ENCODE measurements at regions not wholly inside any gene's neighbourhood (a gene's known extent, or its start where the extent isn't known, plus 50 kb on each side); places are given as distances from the start of the nearest gene placed in this dataset.

DNA sequence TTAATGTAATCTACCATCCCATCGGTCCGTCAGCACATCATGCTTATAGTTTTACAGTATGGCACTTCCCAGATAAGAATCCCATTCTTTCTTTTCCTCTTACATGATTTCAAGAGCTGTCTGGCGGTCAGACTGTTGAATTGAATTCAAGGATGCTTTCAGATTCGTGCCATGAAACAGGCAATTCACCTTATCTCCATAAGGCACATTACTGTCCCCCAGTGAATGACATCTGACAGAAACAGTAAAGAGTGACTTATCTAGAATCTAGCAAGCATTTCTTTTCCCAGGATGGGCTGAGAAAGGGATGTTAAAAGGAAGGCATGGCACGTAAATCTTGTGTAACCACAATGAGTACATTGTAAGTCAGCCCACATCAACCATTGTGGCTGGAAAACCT lies 61.1 kb upstream of the SEM1 start:
- POLR2A ChIA-PET (ENCODE audit: low non-redundant PET): no interaction called here
- Histone ChIP-seq H3K9me3 (ENCODE audit: low read depth, low read length, poor library complexity, severe bottlenecking) (no peaks in the 10 kb centered on the region), H3K27ac (ENCODE audit: low read depth, low read length, poor library complexity, severe bottlenecking) (no peak overlapping the region), H3K4me1 (ENCODE audit: insufficient read depth, low read length, poor library complexity, severe bottlenecking) (no peaks in the 10 kb centered on the region), H3K4me3 (ENCODE audit: low read depth, low read length, poor library complexity, severe bottlenecking) (no peak overlapping the region), H3K27me3 (replicated peaks; ENCODE audit: insufficient read depth, low read depth, low read length, poor library complexity) (no peaks in the 10 kb centered on the region), H3K36me3 (ENCODE audit: insufficient read depth, low read length, poor library complexity, severe bottlenecking) (no peaks in the 10 kb centered on the region)
- CTCF ChIA-PET: no interaction called here
- BruUV-seq (replicated peaks): no TSS peak
- no peak for DNase-seq (ENCODE audit: low spot score)
- intact Hi-C loops (cut with micrococcal nuclease; ENCODE audit: unreplicated experiment): no loop called here
- no peak for TF ChIP-seq EZH2 (IDR thresholded peaks at IDR 0.05; ENCODE audit: borderline replicate concordance, low read depth, low read length, poor library complexity, severe bottlenecking)
- TF ChIP-seq, protein P1, sequence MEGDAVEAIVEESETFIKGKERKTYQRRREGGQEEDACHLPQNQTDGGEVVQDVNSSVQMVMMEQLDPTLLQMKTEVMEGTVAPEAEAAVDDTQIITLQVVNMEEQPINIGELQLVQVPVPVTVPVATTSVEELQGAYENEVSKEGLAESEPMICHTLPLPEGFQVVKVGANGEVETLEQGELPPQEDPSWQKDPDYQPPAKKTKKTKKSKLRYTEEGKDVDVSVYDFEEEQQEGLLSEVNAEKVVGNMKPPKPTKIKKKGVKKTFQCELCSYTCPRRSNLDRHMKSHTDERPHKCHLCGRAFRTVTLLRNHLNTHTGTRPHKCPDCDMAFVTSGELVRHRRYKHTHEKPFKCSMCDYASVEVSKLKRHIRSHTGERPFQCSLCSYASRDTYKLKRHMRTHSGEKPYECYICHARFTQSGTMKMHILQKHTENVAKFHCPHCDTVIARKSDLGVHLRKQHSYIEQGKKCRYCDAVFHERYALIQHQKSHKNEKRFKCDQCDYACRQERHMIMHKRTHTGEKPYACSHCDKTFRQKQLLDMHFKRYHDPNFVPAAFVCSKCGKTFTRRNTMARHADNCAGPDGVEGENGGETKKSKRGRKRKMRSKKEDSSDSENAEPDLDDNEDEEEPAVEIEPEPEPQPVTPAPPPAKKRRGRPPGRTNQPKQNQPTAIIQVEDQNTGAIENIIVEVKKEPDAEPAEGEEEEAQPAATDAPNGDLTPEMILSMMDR (conservative IDR thresholded peaks at IDR 0.05; ENCODE audit: low read depth, low read length): no peak

DNA sequence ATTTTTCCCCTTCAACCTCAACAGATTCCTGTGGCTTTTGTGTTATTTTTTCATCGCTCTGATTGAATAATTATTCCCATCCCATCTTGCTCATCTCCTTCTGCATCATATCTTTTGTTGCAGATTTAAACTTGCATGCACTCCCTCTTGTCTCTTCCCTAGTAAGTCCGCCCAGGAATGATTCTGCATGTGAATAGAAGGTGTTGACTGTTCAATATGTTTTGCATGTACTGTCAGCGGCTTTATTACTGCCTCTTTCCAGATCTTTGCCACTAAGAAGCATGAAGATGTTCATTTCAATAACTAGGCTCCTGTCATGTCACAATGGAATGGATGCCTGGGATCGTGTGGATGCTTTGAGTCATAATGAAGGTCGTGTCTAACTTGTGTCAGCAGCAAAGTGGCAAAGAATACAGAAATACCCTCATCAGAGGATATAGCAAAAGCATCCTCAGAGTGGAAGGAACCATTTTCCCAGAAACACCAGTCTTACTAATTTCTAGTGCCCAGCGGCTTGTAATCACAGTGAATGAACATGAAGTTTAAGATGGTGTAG lies 62.6 kb upstream of the SEM1 start:
- no peaks in the 10 kb centered on the region for H3K9me3 ChIP-seq (ENCODE audit: low read depth, low read length, poor library complexity, severe bottlenecking)
- H3K4me3 ChIP-seq (ENCODE audit: low read depth, low read length, poor library complexity, severe bottlenecking): no peak overlapping the region
- intact Hi-C loops (cut with micrococcal nuclease; ENCODE audit: unreplicated experiment): no loop called here
- no peak for TF ChIP-seq EZH2 (IDR thresholded peaks at IDR 0.05; ENCODE audit: borderline replicate concordance, low read depth, low read length, poor library complexity, severe bottlenecking)
- TF ChIP-seq, protein P1 (conservative IDR thresholded peaks at IDR 0.05; ENCODE audit: low read depth, low read length): no peak
- ChIA-PET CTCF (no interaction called here), POLR2A (ENCODE audit: low non-redundant PET) (no interaction called here)
- no TSS peak for BruUV-seq (replicated peaks)
- DNase-seq (ENCODE audit: low spot score): no peak
- no peaks in the 10 kb centered on the region for H3K27me3 ChIP-seq (replicated peaks; ENCODE audit: insufficient read depth, low read depth, low read length, poor library complexity)
- H3K4me1 ChIP-seq (ENCODE audit: insufficient read depth, low read length, poor library complexity, severe bottlenecking): no peaks in the 10 kb centered on the region
- no peak overlapping the region for H3K27ac ChIP-seq (ENCODE audit: low read depth, low read length, poor library complexity, severe bottlenecking)
- H3K36me3 ChIP-seq (ENCODE audit: insufficient read depth, low read length, poor library complexity, severe bottlenecking): no peaks in the 10 kb centered on the region

DNA sequence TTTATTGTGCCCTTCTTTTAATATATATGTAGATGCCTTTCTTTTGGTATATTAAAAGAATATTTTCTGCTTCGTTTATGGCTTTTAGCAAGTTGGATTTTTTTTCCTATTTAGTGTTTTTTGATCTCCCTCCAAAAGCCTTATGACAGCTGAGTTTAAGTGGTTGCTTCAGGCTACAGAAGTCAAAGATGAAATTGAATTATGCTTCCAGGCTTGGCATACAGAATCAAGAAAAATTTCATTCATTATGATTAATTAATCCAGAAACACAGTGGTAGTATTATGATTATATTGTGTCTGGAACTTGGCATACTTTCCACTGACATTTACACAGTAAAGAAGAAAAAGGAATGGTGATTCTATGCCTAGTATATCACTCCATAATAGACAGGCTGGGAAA lies 63.8 kb upstream of the SEM1 start:
- DNase-seq (ENCODE audit: low spot score): no peak
- TF ChIP-seq EZH2 (IDR thresholded peaks at IDR 0.05; ENCODE audit: borderline replicate concordance, low read depth, low read length, poor library complexity, severe bottlenecking): no peak
- TF ChIP-seq, protein P1 (conservative IDR thresholded peaks at IDR 0.05; ENCODE audit: low read depth, low read length): no peak

More for the DNA sequence above, 63.8 kb upstream of the SEM1 start:
- Histone ChIP-seq H3K4me3 (ENCODE audit: low read depth, low read length, poor library complexity, severe bottlenecking) (no peak overlapping the region), H3K4me1 (ENCODE audit: insufficient read depth, low read length, poor library complexity, severe bottlenecking) (no peaks in the 10 kb centered on the region), H3K9me3 (ENCODE audit: low read depth, low read length, poor library complexity, severe bottlenecking) (no peaks in the 10 kb centered on the region), H3K27me3 (replicated peaks; ENCODE audit: insufficient read depth, low read depth, low read length, poor library complexity) (no peaks in the 10 kb centered on the region), H3K27ac (ENCODE audit: low read depth, low read length, poor library complexity, severe bottlenecking) (no peak overlapping the region), H3K36me3 (ENCODE audit: insufficient read depth, low read length, poor library complexity, severe bottlenecking) (no peaks in the 10 kb centered on the region)
- no TSS peak for BruUV-seq (replicated peaks)
- ChIA-PET POLR2A (ENCODE audit: low non-redundant PET) (no interaction called here), CTCF (no interaction called here)
- intact Hi-C loops (cut with micrococcal nuclease; ENCODE audit: unreplicated experiment): no loop called here
